ENCODE measurements at regions not wholly inside any gene's neighbourhood (a gene's known extent, or its start where the extent isn't known, plus 50 kb on each side); places are given as distances from the start of the nearest gene placed in this dataset.

DNA sequence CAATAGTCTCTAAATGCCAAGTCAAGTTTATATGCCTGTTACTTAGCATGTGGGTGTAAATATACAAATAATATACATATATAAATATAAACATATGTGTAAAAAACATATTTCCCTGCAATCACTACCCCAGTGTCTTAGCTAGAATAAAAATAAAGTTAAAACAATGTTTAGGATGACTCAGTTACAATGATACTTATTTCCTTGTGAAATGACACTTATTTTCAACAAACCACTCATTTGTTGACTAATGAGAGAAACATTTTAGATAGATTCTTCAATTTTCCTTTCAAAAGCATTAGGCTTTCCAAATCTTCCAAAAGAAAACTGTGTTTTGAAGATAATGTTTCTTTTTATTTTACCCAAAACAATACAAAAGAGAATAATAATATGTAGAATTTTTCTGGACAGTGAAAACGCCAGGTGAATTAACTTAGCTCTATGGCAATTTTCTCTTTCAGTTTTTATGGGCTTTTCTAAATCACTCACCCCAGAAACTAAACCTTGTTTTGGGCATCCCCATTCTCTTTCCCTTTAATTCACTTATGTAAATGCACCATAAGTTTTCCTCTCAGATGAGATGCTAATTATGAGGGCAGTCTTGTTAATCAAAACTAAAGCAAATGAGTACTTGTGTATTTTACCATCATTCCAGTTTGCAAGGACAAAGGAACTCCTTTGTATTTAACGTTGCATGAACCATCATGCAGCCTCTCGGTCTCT, 465.9 kb downstream of the BCAT1 start:
- Histone ChIP-seq H3K9me3 (ENCODE audit: low read length) (no peaks in the 10 kb centered on the region), H3F3A (ENCODE audit: insufficient read depth, low read length) (no peaks in the 10 kb centered on the region), H3K9ac (ENCODE audit: low read length) (no peak overlapping the region), H3K4me2 (ENCODE audit: low read length) (no peak overlapping the region), H3K27me3 (ENCODE audit: insufficient read depth, low read length) (no peaks in the 10 kb centered on the region), H4K20me1 (ENCODE audit: insufficient read depth, low read length) (no peaks in the 10 kb centered on the region), H2AFZ (ENCODE audit: low read length) (no peak overlapping the region), H3K9me2 (ENCODE audit: low read depth, low read length) (no peaks in the 10 kb centered on the region), H3K79me2 (ENCODE audit: insufficient read depth, low read length) (no peaks in the 10 kb centered on the region), H3K4me3 (ENCODE audit: low read depth, low read length, poor library complexity, severe bottlenecking) (no peak overlapping the region), H3K36me3 (ENCODE audit: insufficient read depth, low read length) (no peaks in the 10 kb centered on the region), H3K27ac (ENCODE audit: low read depth, low read length, poor library complexity, severe bottlenecking) (no peak overlapping the region), H3K4me1 (ENCODE audit: insufficient read depth, low read length, severe bottlenecking) (no peaks in the 10 kb centered on the region)
- TF ChIP-seq, protein P1, sequence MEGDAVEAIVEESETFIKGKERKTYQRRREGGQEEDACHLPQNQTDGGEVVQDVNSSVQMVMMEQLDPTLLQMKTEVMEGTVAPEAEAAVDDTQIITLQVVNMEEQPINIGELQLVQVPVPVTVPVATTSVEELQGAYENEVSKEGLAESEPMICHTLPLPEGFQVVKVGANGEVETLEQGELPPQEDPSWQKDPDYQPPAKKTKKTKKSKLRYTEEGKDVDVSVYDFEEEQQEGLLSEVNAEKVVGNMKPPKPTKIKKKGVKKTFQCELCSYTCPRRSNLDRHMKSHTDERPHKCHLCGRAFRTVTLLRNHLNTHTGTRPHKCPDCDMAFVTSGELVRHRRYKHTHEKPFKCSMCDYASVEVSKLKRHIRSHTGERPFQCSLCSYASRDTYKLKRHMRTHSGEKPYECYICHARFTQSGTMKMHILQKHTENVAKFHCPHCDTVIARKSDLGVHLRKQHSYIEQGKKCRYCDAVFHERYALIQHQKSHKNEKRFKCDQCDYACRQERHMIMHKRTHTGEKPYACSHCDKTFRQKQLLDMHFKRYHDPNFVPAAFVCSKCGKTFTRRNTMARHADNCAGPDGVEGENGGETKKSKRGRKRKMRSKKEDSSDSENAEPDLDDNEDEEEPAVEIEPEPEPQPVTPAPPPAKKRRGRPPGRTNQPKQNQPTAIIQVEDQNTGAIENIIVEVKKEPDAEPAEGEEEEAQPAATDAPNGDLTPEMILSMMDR (IDR thresholded peaks at IDR 0.05; ENCODE audit: low read length), result no peak
- TF ChIP-seq EZH2 (IDR thresholded peaks at IDR 0.05; ENCODE audit: borderline replicate concordance, low read length), result no peak

DNA sequence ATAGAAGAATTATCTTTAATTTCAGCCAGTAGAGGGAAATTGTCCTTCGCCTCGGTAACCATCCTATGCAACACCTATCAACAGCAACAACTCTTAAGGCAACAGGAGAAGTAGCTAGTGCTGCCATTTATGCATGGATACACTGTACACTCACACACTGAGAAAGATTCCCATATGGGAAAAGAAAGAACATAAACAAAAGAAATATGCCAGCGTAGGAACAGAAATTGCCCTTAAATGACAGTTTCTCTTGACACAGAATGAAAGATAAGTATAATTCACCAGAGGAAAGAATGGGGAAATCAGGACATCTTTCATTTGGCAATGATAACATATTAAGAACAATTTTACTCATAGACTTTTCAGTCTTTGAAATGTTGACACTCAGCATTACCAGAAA, 466.9 kb downstream of the BCAT1 start:
- H2AFZ ChIP-seq (ENCODE audit: low read length), result no peak overlapping the region
- H3K79me2 ChIP-seq (ENCODE audit: insufficient read depth, low read length), result no peaks in the 10 kb centered on the region
- H4K20me1 ChIP-seq (ENCODE audit: insufficient read depth, low read length), result no peaks in the 10 kb centered on the region
- H3K4me2 ChIP-seq (ENCODE audit: low read length), result no peak overlapping the region
- no peaks in the 10 kb centered on the region for H3K36me3 ChIP-seq (ENCODE audit: insufficient read depth, low read length)
- H3K9ac ChIP-seq (ENCODE audit: low read length), result no peak overlapping the region
- TF ChIP-seq, protein P1 (IDR thresholded peaks at IDR 0.05; ENCODE audit: low read length), result no peak
- TF ChIP-seq EZH2 (IDR thresholded peaks at IDR 0.05; ENCODE audit: borderline replicate concordance, low read length), result no peak
- no peaks in the 10 kb centered on the region for H3F3A ChIP-seq (ENCODE audit: insufficient read depth, low read length)
- no peak overlapping the region for H3K27ac ChIP-seq (ENCODE audit: low read depth, low read length, poor library complexity, severe bottlenecking)
- no peaks in the 10 kb centered on the region for H3K9me3 ChIP-seq (ENCODE audit: low read length)
- H3K4me1 ChIP-seq (ENCODE audit: insufficient read depth, low read length, severe bottlenecking), result no peaks in the 10 kb centered on the region
- H3K4me3 ChIP-seq (ENCODE audit: low read depth, low read length, poor library complexity, severe bottlenecking), result no peak overlapping the region
- no peaks in the 10 kb centered on the region for H3K27me3 ChIP-seq (ENCODE audit: insufficient read depth, low read length)
- H3K9me2 ChIP-seq (ENCODE audit: low read depth, low read length), result no peaks in the 10 kb centered on the region

DNA sequence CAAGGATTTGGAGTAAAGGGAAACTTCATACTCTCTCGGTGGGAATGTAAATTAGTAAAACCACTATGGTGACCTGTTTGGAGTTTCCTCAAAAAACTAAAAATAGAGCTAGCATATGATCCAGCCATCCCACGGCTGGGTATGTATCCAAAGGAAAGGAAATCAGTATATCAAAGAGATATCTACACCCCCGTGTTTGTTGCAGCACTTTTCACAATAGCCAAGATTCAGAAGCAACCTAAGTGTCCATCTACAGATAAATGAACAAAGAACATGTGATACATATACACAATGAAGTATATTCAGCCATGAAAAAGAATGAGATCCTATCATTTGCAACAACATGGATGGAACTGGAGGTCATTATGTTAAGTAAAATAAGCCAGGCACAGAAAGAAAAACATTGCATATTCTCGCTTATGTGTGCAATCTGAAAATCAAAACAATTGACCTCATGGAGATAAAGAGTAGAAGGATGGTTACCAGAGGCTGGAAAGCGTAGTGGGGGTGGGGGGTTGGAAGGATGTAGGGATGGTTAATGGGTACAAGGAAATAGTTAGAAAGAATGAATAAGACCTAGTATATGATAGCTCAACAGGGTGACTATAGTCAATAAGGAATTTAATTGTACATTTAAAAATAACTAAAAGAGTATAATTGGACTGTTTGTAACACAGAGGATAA, 468.0 kb downstream of the BCAT1 start:
- H3K4me2 ChIP-seq (ENCODE audit: low read length), result no peak overlapping the region
- no peak overlapping the region for H3K4me3 ChIP-seq (ENCODE audit: low read depth, low read length, poor library complexity, severe bottlenecking)
- no peak overlapping the region for H2AFZ ChIP-seq (ENCODE audit: low read length)
- no peaks in the 10 kb centered on the region for H3K9me2 ChIP-seq (ENCODE audit: low read depth, low read length)
- H3K27ac ChIP-seq (ENCODE audit: low read depth, low read length, poor library complexity, severe bottlenecking), result no peak overlapping the region
- H3K27me3 ChIP-seq (ENCODE audit: insufficient read depth, low read length), result no peaks in the 10 kb centered on the region
- H3K9ac ChIP-seq (ENCODE audit: low read length), result no peak overlapping the region
- H3K79me2 ChIP-seq (ENCODE audit: insufficient read depth, low read length), result no peaks in the 10 kb centered on the region
- no peaks in the 10 kb centered on the region for H4K20me1 ChIP-seq (ENCODE audit: insufficient read depth, low read length)
- H3K4me1 ChIP-seq (ENCODE audit: insufficient read depth, low read length, severe bottlenecking), result no peaks in the 10 kb centered on the region
- H3K36me3 ChIP-seq (ENCODE audit: insufficient read depth, low read length), result no peaks in the 10 kb centered on the region
- no peaks in the 10 kb centered on the region for H3F3A ChIP-seq (ENCODE audit: insufficient read depth, low read length)
- no peaks in the 10 kb centered on the region for H3K9me3 ChIP-seq (ENCODE audit: low read length)
- TF ChIP-seq EZH2 (IDR thresholded peaks at IDR 0.05; ENCODE audit: borderline replicate concordance, low read length), result no peak
- TF ChIP-seq, protein P1 (IDR thresholded peaks at IDR 0.05; ENCODE audit: low read length), result no peak
